GM23338 (cell line): ENCODE measurements at regions not wholly inside any gene's neighbourhood (a gene's known extent, or its start where the extent isn't known, plus 50 kb on each side); places are given as distances from the start of the nearest gene placed in this dataset.

Source experiments
- ATAC-seq: fragments of 200-7000 bp; cut with Tn5 transposase; 3 replicates; pipeline ENCODE4 v1.9.1; 2020
- DNase-seq: peaks from one replicate; pipeline ENCODE4 v3.0.0-alpha.2; 2015; ENCODE audit warnings: low spot score
- H2AFZ ChIP-seq: fragments of 200-600 bp; sonication (generic); 2 replicates; pipeline ENCODE4 v1.8.0; 2016; ENCODE audit warnings: antibody characterized with exemption, mild to moderate bottlenecking, moderate library complexity
- H3F3A ChIP-seq: fragments of 200-600 bp; sonication (generic); replicated peaks from 2 replicates; pipeline ENCODE4 v1.8.0; 2017; ENCODE audit warnings: antibody characterized with exemption, mixed run types, low read depth
- H3K27ac ChIP-seq: fragments of 200-600 bp; sonication (generic); 2 replicates; pipeline ENCODE4 v1.6.1; 2016; ENCODE audit warnings: low read depth
- H3K27me3 ChIP-seq: fragments of 200-600 bp; sonication (generic); 2 replicates; pipeline ENCODE4 v1.8.0; 2016; ENCODE audit warnings: mild to moderate bottlenecking, mixed run types, moderate library complexity; ENCODE audit not compliant: insufficient read depth
- H3K36me3 ChIP-seq: fragments of 200-600 bp; sonication (generic); 2 replicates; pipeline ENCODE4 v1.8.0; 2016; ENCODE audit warnings: mild to moderate bottlenecking; ENCODE audit not compliant: insufficient read depth
- H3K4me1 ChIP-seq: fragments of 200-600 bp; sonication (generic); 2 replicates; pipeline ENCODE4 v1.8.0; 2016; ENCODE audit warnings: mild to moderate bottlenecking, moderate library complexity; ENCODE audit not compliant: insufficient read depth
- H3K4me2 ChIP-seq: fragments of 200-600 bp; sonication (generic); 2 replicates; pipeline ENCODE4 v1.7.1; 2017; ENCODE audit warnings: mixed run types
- H3K4me3 ChIP-seq: fragments of 200-600 bp; sonication (generic); 2 replicates; pipeline ENCODE4 v1.6.1; 2016; ENCODE audit warnings: mixed run types
- H3K79me2 ChIP-seq: fragments of 200-600 bp; sonication (generic); replicated peaks from 2 replicates; pipeline ENCODE4 v1.8.0; 2017; ENCODE audit warnings: mild to moderate bottlenecking; ENCODE audit not compliant: insufficient read depth
- H3K9me2 ChIP-seq: fragments of 200-600 bp; sonication (generic); 2 replicates; pipeline ENCODE4 v1.8.0; 2017; ENCODE audit not compliant: insufficient read depth
- H4K20me1 ChIP-seq: fragments of 200-600 bp; sonication (generic); replicated peaks from 2 replicates; pipeline ENCODE4 v1.8.0; 2017; ENCODE audit warnings: mild to moderate bottlenecking; ENCODE audit not compliant: insufficient read depth
- H3K27ac Mint-ChIP-seq: 2 replicates; pipeline ENCODE4 v1.8.0; 2020; ENCODE audit warnings: inconsistent platforms, mild to moderate bottlenecking, moderate library complexity, mixed read lengths
- H3K27me3 Mint-ChIP-seq: 3 replicates; pipeline ENCODE4 v1.8.0; 2022; ENCODE audit warnings: low read depth, mild to moderate bottlenecking, moderate library complexity, mixed read lengths, inconsistent platforms; ENCODE audit not compliant: insufficient read depth, poor library complexity
- H3K36me3 Mint-ChIP-seq: 3 replicates; pipeline ENCODE4 v1.8.0; 2021; ENCODE audit warnings: low read depth, mild to moderate bottlenecking, inconsistent platforms, moderate library complexity, mixed read lengths
- H3K4me1 Mint-ChIP-seq: 3 replicates; pipeline ENCODE4 v1.8.0; 2020; ENCODE audit warnings: mild to moderate bottlenecking, inconsistent platforms, mixed read lengths
- H3K4me3 Mint-ChIP-seq: 3 replicates; pipeline ENCODE4 v1.8.0; 2021; ENCODE audit warnings: moderate library complexity, mild to moderate bottlenecking, inconsistent platforms, mixed read lengths
- H3K9me3 Mint-ChIP-seq: 3 replicates; pipeline ENCODE4 v1.8.0; 2020; ENCODE audit warnings: moderate library complexity, mild to moderate bottlenecking, inconsistent platforms, mixed read lengths
- CREB1 ChIP-seq: fragments of 250-450 bp; sonication (Bioruptor Pico); IDR thresholded peaks from 2 replicates; pipeline ENCODE4 v1.5.0; 2020; ENCODE audit warnings: low read depth, mild to moderate bottlenecking, moderate library complexity
- CTCF ChIP-seq, 2 experiments: fragments of 200-600 bp in 1 of 2; sonication (generic) in 1 of 2; conservative IDR thresholded peaks; 2 replicates each; pipeline versions ENCODE4 v1.5.1 to v1.6.1; 2016 to 2017; ENCODE audit warnings: antibody characterized with exemption in 2 of 2, low read depth in 2 of 2, mild to moderate bottlenecking in 2 of 2, moderate library complexity in 1 of 2
- ETS1 ChIP-seq: IDR thresholded peaks from 2 replicates; pipeline ENCODE4 v1.6.1; 2016; ENCODE audit warnings: antibody characterized with exemption
- EZH2 ChIP-seq: fragments of 200-600 bp; sonication (generic); IDR thresholded peaks from one replicate; pipeline ENCODE4 v1.8.0; 2017; ENCODE audit warnings: antibody characterized with exemption, mild to moderate bottlenecking, low read depth; ENCODE audit not compliant: unreplicated experiment
- EZH2phosphoT487 ChIP-seq: fragments of 200-600 bp; sonication (generic); IDR thresholded peaks from one replicate; pipeline ENCODE4 v1.8.1; 2018; ENCODE audit warnings: antibody characterized with exemption; ENCODE audit not compliant: unreplicated experiment
- JUNB ChIP-seq: IDR thresholded peaks from one replicate; pipeline ENCODE4 v1.6.1; 2016; ENCODE audit warnings: antibody characterized with exemption; ENCODE audit not compliant: unreplicated experiment
- NANOG ChIP-seq: IDR thresholded peaks from 2 replicates; pipeline ENCODE4 v1.6.1; 2016; ENCODE audit warnings: antibody characterized with exemption, borderline replicate concordance
- POLR2AphosphoS5 ChIP-seq: IDR thresholded peaks from 2 replicates; pipeline ENCODE4 v1.6.1; 2016; ENCODE audit warnings: antibody characterized with exemption, low read depth
- STAT1 ChIP-seq: IDR thresholded peaks from one replicate; pipeline ENCODE4 v1.6.1; 2016; ENCODE audit warnings: antibody characterized with exemption; ENCODE audit not compliant: unreplicated experiment
- ZNF114 ChIP-seq: fragments of 250-450 bp; sonication (Bioruptor Pico); IDR thresholded peaks from 2 replicates; pipeline ENCODE4 v1.5.0; 2020; ENCODE audit warnings: mild to moderate bottlenecking, moderate library complexity
- ZNF331 ChIP-seq: fragments of 250-450 bp; sonication (Bioruptor Pico); IDR thresholded peaks from 2 replicates; pipeline ENCODE4 v1.5.0; 2020; ENCODE audit warnings: low read depth, mild to moderate bottlenecking, moderate library complexity
- ZNF462 ChIP-seq: fragments of 250-450 bp; sonication (Bioruptor Pico); IDR thresholded peaks from 2 replicates; pipeline ENCODE4 v1.5.0; 2020; ENCODE audit warnings: mild to moderate bottlenecking, moderate library complexity
- TF ChIP-seq, protein P1 (sequence below): IDR thresholded peaks from one replicate; pipeline ENCODE4 v1.6.1; 2018; ENCODE audit warnings: antibody characterized with exemption; ENCODE audit not compliant: unreplicated experiment

DNA sequence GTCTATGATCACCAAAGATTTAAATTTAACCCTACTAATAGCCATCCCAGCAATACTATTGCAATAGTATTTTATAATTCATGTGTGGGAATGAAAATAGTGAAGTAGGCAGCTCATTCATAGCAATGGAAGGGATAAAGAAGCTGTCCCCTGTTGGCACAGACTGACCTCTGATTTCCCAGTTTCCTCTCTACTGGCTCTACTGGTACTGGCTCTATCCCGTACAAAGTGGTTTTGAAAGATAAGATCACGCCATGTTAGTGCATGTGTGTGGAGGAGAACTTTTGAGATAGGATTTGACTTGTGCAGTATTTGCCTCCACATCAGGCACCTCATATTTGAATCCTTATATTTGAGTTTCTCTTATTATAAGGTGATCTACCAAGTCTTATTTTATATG is 227.3 kb upstream of the ADGRL2 start:
- H3K4me1 Mint-ChIP-seq, result peaks cover 31% of the 10 kb centered on the region
- H3K27me3 Mint-ChIP-seq, result no peaks in the 10 kb centered on the region
- H2AFZ ChIP-seq, result no peak overlapping the region
- H3K9me3 Mint-ChIP-seq, result no peaks in the 10 kb centered on the region; the same call in 2 of the 3 replicates
- H3K36me3 ChIP-seq, result no peaks in the 10 kb centered on the region
- H3K27ac Mint-ChIP-seq, result no peak overlapping the region; the same call in 1 of the 2 replicates
- ATAC-seq (peak; percentile 37; the same call in 2 of the 3 replicates), DNase-seq (no peak)
- H3K4me3 Mint-ChIP-seq, result no peak overlapping the region
- TF ChIP-seq ETS1 (no peak), EZH2 (no peak), CREB1 (CRISPR knock-in tag) (no peak), POLR2AphosphoS5 (no peak), ZNF331 (CRISPR knock-in tag) (no peak), CTCF (conservative IDR thresholded peaks at IDR 0.05; ENCODE audit: low read depth in 2 of 2) (no peak), ZNF462 (no peak), STAT1 (no peak), ZNF114 (CRISPR knock-in tag) (no peak), NANOG (no peak), EZH2phosphoT487 (no peak), JUNB (no peak)
- TF ChIP-seq, protein P1, sequence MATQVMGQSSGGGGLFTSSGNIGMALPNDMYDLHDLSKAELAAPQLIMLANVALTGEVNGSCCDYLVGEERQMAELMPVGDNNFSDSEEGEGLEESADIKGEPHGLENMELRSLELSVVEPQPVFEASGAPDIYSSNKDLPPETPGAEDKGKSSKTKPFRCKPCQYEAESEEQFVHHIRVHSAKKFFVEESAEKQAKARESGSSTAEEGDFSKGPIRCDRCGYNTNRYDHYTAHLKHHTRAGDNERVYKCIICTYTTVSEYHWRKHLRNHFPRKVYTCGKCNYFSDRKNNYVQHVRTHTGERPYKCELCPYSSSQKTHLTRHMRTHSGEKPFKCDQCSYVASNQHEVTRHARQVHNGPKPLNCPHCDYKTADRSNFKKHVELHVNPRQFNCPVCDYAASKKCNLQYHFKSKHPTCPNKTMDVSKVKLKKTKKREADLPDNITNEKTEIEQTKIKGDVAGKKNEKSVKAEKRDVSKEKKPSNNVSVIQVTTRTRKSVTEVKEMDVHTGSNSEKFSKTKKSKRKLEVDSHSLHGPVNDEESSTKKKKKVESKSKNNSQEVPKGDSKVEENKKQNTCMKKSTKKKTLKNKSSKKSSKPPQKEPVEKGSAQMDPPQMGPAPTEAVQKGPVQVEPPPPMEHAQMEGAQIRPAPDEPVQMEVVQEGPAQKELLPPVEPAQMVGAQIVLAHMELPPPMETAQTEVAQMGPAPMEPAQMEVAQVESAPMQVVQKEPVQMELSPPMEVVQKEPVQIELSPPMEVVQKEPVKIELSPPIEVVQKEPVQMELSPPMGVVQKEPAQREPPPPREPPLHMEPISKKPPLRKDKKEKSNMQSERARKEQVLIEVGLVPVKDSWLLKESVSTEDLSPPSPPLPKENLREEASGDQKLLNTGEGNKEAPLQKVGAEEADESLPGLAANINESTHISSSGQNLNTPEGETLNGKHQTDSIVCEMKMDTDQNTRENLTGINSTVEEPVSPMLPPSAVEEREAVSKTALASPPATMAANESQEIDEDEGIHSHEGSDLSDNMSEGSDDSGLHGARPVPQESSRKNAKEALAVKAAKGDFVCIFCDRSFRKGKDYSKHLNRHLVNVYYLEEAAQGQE, result no peak
- no peak overlapping the region for H3K4me2 ChIP-seq
- H3K9me2 ChIP-seq, result no peaks in the 10 kb centered on the region
- no peak overlapping the region for H3K27ac ChIP-seq
- no peak overlapping the region for H3K4me3 ChIP-seq
- no peaks in the 10 kb centered on the region for H3F3A ChIP-seq
- no peaks in the 10 kb centered on the region for H3K27me3 ChIP-seq
- H4K20me1 ChIP-seq, result no peaks in the 10 kb centered on the region
- H3K79me2 ChIP-seq, result no peaks in the 10 kb centered on the region
- H3K4me1 ChIP-seq, result peaks cover 21% of the 10 kb centered on the region
- no peaks in the 10 kb centered on the region for H3K36me3 Mint-ChIP-seq
